Ishikawa (cell line): ENCODE measurements at regions not wholly inside any gene's neighbourhood (a gene's known extent, or its start where the extent isn't known, plus 50 kb on each side); places are given as distances from the start of the nearest gene placed in this dataset.

ENCODE experiments used
- CEBPB ChIP-seq: IDR thresholded peaks from 2 replicates; pipeline ENCODE4 v1.6.1; 2012
- RAD21 ChIP-seq: IDR thresholded peaks from 2 replicates; pipeline ENCODE4 v1.6.1; 2012; ENCODE audit warnings: low read depth
- TAF1 ChIP-seq: IDR thresholded peaks from 2 replicates; pipeline ENCODE4 v1.6.1; 2012; ENCODE audit warnings: low read depth, mild to moderate bottlenecking
- TCF12 ChIP-seq: IDR thresholded peaks from 2 replicates; pipeline ENCODE4 v1.6.1; 2012; ENCODE audit warnings: low read depth
- TEAD4 ChIP-seq: IDR thresholded peaks from 2 replicates; pipeline ENCODE4 v1.6.1; 2012

- TF ChIP-seq TEAD4 (no peak), RAD21 (no peak), TCF12 (no peak), CEBPB (no peak), TAF1 (no peak)
Measured at GRCh38 chr12:90152897-90153624, 444.4 kb upstream of the ATP2B1 start.
